GM21447 (cell line): ENCODE measurements at regions not wholly inside any gene's neighbourhood (a gene's known extent, or its start where the extent isn't known, plus 50 kb on each side); places are given as distances from the start of the nearest gene placed in this dataset.
"Not testable (repeated sequence)": the region's sequence is repeated elsewhere in the genome, so short reads cannot be mapped to it uniquely, and the experiment has no call there.

Source experiments
- ATAC-seq: cut with Tn5 transposase; IDR thresholded peaks from one replicate; pipeline ENCODE4 v1.9.1; 2021; ENCODE audit not compliant: unreplicated experiment

- no peak for ATAC-seq
These were observed 388.5 kb upstream of the PAPPA start for GRCh38 chr9:115765060-115765459.

GRCh38 chr9:115766370-115766955, 387.1 kb upstream of the PAPPA start:
- no peak for ATAC-seq

- ATAC-seq, result no peak
These were observed 383.1 kb upstream of the PAPPA start for GRCh38 chr9:115770521-115770920.

- no peak for ATAC-seq
These were observed 377.9 kb upstream of the PAPPA start for GRCh38 chr9:115775659-115776058.

- ATAC-seq, result no peak
These were observed 376.0 kb upstream of the PAPPA start for GRCh38 chr9:115777610-115778009.

GRCh38 chr9:115781070-115781736, 372.4 kb upstream of the PAPPA start:
- no peak for ATAC-seq

GRCh38 chr9:115786321-115786720, 367.3 kb upstream of the PAPPA start:
- no peak for ATAC-seq

- no peak for ATAC-seq
These were observed 363.1 kb upstream of the PAPPA start for GRCh38 chr9:115790520-115790919.

GRCh38 chr9:115794921-115795475, 358.6 kb upstream of the PAPPA start:
- ATAC-seq, result no peak

GRCh38 chr9:115799734-115800133, 353.9 kb upstream of the PAPPA start:
- no peak for ATAC-seq

GRCh38 chr9:115804206-115804605, 349.4 kb upstream of the PAPPA start:
- no peak for ATAC-seq

GRCh38 chr9:115808108-115808507, 345.5 kb upstream of the PAPPA start:
- no peak for ATAC-seq

GRCh38 chr9:115808695-115809094, 344.9 kb upstream of the PAPPA start:
- ATAC-seq, result no peak

- ATAC-seq, result no peak
These were observed 343.4 kb upstream of the PAPPA start for GRCh38 chr9:115810166-115810565.

GRCh38 chr9:115814081-115814480, 339.5 kb upstream of the PAPPA start:
- no peak for ATAC-seq

- ATAC-seq, result no peak
These were observed 337.8 kb upstream of the PAPPA start for GRCh38 chr9:115815786-115816185.

GRCh38 chr9:115818651-115819050, 334.9 kb upstream of the PAPPA start:
- ATAC-seq, result not testable (repeated sequence)

- ATAC-seq, result no peak
These were observed 321.6 kb upstream of the PAPPA start for GRCh38 chr9:115832031-115832430.

GRCh38 chr9:115837618-115838017, 316.0 kb upstream of the PAPPA start:
- no peak for ATAC-seq

- no peak for ATAC-seq
These were observed 315.2 kb upstream of the PAPPA start for GRCh38 chr9:115838417-115838816.

- not testable (repeated sequence) for ATAC-seq
These were observed 309.2 kb upstream of the PAPPA start for GRCh38 chr9:115844433-115844832.

GRCh38 chr9:115845648-115846312, 307.8 kb upstream of the PAPPA start:
- no peak for ATAC-seq
